C4-2B (cell line): ENCODE measurements at regions not wholly inside any gene's neighbourhood (a gene's known extent, or its start where the extent isn't known, plus 50 kb on each side); places are given as distances from the start of the nearest gene placed in this dataset.

ENCODE experiments used
- ZFX ChIP-seq: fragments of 450-650 bp; IDR thresholded peaks from 2 replicates; pipeline ENCODE4 v1.6.1; 2017
- TF ChIP-seq, protein P1 (sequence below): fragments of 450-650 bp; conservative IDR thresholded peaks from 2 replicates; pipeline ENCODE4 v1.5.1; 2017; ENCODE audit warnings: mild to moderate bottlenecking

DNA sequence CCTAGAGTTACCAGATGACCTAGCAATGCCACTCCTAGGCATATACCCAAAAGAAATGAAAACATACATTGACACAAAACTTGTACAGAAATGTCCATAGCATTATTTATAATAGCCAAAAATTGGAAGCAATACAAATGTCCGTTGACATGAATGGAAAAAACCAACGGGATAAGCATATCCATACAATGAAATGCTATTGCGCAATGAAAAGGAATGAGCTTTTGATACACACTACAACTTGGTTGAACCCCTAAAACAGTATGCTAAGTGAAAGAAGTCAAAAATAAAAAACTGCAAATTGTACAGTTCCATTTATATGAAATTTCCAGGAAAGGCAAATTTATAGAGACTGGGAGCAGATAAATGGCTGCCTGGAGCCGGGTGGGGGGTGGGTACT is 90.6 kb upstream of the G2E3 start:
- TF ChIP-seq, protein P1, sequence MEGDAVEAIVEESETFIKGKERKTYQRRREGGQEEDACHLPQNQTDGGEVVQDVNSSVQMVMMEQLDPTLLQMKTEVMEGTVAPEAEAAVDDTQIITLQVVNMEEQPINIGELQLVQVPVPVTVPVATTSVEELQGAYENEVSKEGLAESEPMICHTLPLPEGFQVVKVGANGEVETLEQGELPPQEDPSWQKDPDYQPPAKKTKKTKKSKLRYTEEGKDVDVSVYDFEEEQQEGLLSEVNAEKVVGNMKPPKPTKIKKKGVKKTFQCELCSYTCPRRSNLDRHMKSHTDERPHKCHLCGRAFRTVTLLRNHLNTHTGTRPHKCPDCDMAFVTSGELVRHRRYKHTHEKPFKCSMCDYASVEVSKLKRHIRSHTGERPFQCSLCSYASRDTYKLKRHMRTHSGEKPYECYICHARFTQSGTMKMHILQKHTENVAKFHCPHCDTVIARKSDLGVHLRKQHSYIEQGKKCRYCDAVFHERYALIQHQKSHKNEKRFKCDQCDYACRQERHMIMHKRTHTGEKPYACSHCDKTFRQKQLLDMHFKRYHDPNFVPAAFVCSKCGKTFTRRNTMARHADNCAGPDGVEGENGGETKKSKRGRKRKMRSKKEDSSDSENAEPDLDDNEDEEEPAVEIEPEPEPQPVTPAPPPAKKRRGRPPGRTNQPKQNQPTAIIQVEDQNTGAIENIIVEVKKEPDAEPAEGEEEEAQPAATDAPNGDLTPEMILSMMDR = no peak
- no peak for TF ChIP-seq ZFX
